HG03175 (cell line): ENCODE measurements at regions not wholly inside any gene's neighbourhood (a gene's known extent, or its start where the extent isn't known, plus 50 kb on each side); places are given as distances from the start of the nearest gene placed in this dataset.

Experiments used
- ATAC-seq: cut with Tn5 transposase; IDR thresholded peaks from one replicate; pipeline ENCODE4 v1.9.1; 2021; ENCODE audit warnings: mild to moderate bottlenecking, moderate library complexity; ENCODE audit not compliant: unreplicated experiment

GRCh38 chr11:81472646-81473045 is 1261.0 kb downstream of the FAM181B start:
- no peak for ATAC-seq

DNA sequence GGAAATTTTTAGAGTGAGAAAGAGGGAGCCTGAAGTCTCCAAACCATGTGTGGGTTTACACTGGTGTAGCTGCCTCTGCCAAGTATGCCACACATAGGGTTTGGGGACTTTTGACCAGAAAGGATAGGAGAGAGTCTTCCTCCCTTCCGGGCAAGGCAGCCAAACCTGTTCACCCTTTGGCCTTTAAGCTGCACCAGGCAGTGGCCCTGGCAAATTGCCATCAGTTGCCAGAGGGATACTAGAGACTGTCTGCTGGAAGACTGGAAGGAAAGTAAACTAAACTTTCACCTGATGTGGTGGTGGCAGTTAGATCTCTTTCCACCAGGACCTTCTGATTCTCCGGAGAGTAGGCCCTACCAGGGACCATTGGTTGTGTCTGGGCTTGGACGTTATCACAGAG is 1263.2 kb downstream of the FAM181B start:
- ATAC-seq = no peak

- no peak for ATAC-seq
Observed at GRCh38 chr11:81459766-81460306, 1273.8 kb downstream of the FAM181B start.

DNA sequence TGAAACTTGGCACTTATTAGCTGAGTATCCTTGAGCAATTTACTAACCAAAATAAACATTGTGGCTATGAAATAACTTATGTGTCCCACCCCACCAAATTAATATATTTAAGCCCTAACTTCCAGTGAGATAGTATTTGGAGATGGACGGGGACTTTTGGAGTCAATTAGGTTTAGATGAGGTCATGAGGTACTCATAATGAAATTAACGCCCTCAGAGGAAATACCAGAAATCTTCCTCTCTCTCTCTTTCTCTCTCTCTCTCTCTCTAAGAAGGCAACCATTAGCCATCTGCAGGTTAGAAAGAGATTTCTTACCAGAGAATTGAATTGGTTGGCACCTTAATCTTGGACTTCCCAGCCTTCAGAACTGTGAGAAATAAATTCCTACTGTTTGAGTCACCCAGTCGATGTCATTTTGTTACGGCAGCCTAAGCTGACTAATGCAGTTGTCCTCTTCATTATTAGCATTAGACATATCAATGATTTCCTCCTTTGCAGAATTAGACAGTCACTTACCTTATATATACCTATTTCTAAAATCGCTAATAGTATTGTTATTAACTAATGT is 1284.0 kb downstream of the FAM181B start:
- no peak for ATAC-seq

GRCh38 chr11:81444297-81444696 is 1289.4 kb downstream of the FAM181B start:
- no peak for ATAC-seq

DNA sequence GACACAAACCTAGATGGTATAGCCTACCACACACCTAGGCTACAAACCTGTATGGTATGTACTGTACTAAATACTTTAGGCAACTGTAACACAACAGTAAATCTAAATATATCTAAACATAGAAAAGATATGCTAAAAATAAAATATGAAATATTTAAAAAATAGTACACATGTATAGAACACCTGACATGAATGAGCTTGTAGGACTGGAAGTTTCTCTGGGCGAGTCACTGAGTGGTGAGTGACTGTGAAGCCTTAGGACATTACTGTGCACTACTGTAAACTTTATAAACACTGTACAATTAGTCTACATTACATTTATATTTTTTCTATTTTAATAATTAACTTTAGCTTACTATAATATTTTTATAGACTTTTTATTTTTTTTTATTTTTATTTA is 1301.3 kb downstream of the FAM181B start:
- ATAC-seq = no peak

GRCh38 chr11:81424822-81425221 is 1308.8 kb downstream of the FAM181B start:
- ATAC-seq = no peak

GRCh38 chr11:81422402-81422801 is 1311.3 kb downstream of the FAM181B start:
- no peak for ATAC-seq

- no peak for ATAC-seq
Observed at GRCh38 chr11:81421251-81421860, 1312.3 kb downstream of the FAM181B start.

- ATAC-seq = no peak
Observed at GRCh38 chr11:81420668-81421250, 1312.9 kb downstream of the FAM181B start.

- no peak for ATAC-seq
Observed at GRCh38 chr11:81397316-81397715, 1336.3 kb downstream of the FAM181B start.

- no peak for ATAC-seq
Observed at GRCh38 chr11:81394311-81394710, 1339.4 kb downstream of the FAM181B start.

DNA sequence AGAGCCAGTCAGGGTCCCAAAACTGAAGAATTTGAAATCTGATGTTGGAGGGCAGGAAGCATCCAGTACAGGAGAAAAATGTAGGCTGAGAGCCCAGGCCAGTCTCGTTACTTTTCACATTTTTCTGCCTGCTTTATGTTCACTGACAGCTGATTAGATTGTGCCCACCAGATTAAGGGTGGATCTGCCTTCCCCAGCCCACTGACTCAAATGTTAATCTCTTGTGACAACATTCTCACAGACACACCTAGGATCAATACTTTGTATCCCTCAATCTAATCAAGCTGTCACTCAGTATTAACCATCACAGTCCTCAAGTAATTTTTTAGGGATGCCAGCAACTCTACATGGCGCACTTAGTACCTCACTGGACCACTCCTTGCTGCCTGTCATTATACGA is 1345.3 kb downstream of the FAM181B start:
- ATAC-seq = no peak

GRCh38 chr11:81380395-81380794 is 1353.3 kb downstream of the FAM181B start:
- ATAC-seq = no peak

DNA sequence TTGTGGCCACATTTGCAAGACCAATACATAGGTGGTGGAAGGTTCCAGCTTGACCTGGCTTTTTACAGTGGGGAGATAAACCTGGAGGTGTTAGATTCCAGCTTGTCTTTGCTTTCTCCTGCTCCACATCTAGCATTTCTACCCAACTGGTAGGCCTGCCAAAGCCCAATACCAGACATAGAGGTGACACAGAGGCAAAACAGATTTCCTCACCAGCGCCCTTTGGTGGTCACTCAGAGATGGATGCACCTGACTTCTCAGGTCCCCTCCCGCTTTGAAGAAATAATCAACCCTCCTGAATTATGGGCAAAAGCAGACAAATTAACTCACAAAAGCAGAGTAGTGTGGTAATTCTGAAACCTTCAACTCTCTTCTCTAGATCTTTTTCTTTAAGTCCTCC is 1356.2 kb downstream of the FAM181B start:
- no peak for ATAC-seq

- ATAC-seq = no peak
Observed at GRCh38 chr11:81373986-81374385, 1359.7 kb downstream of the FAM181B start.

GRCh38 chr11:81368192-81368591 is 1365.5 kb downstream of the FAM181B start:
- ATAC-seq = no peak

DNA sequence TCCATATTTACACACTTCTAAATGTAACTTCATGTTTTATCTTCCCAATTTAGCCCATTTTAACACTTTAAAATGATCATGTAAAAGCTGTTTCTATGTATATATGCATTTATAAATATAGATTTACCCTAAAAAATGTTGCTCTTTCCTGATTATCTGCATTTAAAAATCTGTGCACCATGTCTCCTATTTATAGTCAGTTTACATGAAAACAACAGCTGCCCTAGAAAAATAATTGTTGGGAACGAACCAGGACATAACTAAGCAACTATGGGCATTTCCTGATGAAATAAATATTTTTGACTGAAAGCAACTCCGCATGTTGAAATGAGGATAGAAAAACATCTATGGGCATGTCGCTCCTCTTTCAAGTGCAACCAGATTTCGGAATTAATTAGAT is 1368.2 kb downstream of the FAM181B start:
- no peak for ATAC-seq

- no peak for ATAC-seq
Observed at GRCh38 chr11:81359476-81359875, 1374.2 kb downstream of the FAM181B start.

- ATAC-seq = no peak
Observed at GRCh38 chr11:81345609-81346008, 1388.1 kb downstream of the FAM181B start.

DNA sequence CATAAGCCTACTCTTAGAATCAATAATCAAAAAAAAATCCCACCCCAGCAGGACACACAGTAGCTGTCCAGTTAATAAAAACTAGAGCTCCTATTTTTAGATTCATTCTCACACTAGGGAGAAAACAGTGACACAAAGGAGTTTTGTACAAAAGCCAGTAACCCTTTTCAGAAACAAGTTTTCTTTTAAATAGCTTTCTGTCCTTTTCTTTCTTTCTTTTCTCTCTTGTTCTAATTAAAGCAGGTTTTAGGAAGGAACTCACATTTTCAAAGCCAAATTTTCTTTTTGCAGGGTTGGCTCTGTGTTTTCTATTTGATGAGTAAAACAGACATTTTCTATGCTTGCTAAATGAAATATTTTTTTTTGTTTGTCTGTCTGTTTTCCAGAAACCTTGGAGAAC is 1390.7 kb downstream of the FAM181B start:
- ATAC-seq = no peak

DNA sequence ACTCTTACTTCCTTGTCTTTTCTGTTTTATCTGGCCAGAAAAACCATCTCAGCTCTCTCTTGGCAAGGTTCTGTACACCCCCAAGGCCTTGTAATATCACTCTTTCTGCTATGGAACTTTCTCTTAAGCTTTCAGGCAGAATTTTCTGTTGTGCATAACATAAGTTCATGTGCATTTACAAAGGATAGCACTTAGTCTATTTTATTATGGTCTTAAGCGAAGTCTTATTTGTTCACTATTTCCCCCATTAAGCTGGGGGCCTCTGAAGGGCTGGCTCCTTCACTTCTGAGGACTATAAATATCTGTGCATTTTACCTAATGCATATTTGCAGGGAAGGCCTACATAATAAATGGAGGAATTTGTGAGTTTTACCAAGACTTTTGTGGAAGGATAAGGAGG is 1393.4 kb downstream of the FAM181B start:
- ATAC-seq = no peak
